NCI-H2227 (cell line): ENCODE measurements at regions not wholly inside any gene's neighbourhood (a gene's known extent, or its start where the extent isn't known, plus 50 kb on each side); places are given as distances from the start of the nearest gene placed in this dataset.
"Not testable (repeated sequence)": the region's sequence is repeated elsewhere in the genome, so short reads cannot be mapped to it uniquely, and the experiment has no call there.

Source experiments
- DNase-seq: peaks from one replicate; lab custom pipeline; 2025; ENCODE audit not compliant: unreplicated experiment; lab: John Stamatoyannopoulos, UW

DNA sequence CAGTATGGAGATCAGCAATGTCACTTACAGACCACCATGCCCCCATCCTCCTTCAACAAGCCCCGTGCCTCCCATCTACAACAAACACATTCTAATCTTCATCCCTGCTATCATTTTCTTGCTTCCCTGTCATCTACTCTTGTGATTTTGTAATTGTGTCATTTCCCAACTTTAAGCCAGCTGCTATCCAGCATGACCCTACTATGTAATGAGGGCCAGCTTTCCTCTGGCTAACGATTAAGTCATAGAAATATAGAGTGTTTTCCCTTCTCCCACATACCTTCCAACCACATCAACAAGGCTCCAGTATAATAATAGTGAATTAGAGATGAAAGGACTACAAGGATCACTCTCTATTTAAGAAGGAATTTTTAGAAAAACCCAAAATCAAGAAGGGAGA, 607.0 kb downstream of the TENT5A start:
- no peak for DNase-seq

DNA sequence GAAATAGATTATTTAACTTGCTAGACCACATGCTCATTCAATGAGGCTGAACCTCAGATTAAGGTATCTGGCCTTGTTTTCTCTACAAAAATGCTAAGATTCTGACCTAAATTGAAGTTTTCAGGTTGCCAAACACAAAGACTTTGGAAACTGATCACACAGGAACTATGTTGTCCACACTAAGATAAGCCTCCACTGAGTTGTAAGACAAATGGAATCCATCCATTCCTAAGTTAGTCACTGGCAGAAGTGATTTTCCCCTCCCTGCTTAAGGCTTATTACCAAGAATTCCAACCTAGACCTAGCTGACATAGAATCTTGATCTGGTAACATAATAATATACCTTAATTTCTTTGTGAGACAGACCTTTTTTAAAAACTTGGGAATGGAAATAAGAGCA, 608.1 kb downstream of the TENT5A start:
- no peak for DNase-seq

DNA sequence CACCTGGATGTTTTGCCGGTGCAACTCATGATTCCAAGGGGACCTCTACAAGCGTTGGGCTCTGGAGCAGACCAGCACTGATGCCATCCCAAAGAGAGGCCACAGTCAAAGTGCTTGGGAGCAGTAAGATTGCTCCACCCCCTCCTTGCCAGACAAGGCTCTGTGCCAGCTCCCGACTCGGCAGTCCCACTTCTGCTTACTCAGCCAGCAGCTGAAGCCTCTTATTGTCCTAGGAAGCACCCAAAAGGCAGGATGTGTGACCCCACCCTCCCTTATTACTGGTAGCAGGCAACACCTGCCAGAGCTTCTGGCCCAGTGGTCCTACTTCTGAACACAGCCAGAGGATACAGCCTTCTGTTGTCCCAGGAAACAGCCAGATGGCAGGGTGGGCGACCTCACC, 614.2 kb downstream of the TENT5A start:
- no peak for DNase-seq

DNA sequence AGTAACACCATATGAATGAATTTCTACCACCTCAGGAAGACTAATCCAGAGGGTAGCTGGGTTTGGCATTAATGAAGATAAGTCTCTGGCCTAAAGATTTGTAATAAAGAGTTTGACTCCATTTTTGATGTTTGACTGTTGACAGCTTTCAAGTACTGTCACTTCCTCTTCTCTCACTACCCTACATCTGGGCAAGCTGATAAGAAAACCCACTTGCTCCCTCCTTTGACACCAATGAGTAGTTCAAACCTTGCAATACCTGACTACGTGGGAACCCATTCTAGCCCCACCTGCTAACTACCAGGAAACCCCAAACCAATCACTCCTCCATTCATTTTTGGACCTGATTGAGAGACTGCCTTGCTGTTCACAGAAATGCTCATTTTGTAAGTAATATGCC, 621.5 kb downstream of the TENT5A start:
- no peak for DNase-seq

DNA sequence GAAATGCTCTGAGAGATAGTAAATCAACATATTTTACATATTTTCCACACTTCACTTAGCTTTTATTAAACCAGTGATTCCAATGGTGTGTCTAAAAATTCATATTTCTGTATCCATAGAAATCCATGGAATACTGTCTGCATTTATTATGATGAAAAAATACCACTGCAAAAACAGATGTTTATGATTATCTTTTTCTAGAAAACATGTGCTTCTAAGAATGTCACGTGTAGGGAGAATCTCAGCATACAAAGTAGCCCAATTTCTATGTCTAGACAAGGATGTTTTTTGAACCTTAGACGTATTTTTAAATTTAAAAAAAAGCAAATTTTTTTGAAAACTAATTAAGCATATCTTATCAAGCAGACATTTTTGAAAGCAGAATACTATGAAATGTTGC, 622.4 kb downstream of the TENT5A start:
- no peak for DNase-seq

DNA sequence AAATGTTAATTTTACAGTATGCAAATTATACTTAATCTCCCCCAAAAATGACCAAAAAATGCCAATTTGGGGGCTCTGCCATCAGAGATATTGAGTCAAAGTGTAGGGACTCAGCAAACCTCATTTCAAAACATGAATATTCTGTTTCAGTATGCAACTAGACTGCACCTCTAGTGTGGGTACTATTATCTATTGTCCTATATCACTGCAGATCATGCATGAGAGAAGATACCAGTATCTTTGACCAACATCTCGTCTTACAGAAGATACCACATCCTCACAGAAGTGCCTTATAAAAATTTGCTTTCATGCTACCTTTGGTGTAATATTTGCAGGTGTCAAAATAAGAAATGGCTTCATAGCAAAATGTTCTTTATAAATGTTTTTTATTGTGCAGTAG, 623.8 kb downstream of the TENT5A start:
- DNase-seq, result no peak

DNA sequence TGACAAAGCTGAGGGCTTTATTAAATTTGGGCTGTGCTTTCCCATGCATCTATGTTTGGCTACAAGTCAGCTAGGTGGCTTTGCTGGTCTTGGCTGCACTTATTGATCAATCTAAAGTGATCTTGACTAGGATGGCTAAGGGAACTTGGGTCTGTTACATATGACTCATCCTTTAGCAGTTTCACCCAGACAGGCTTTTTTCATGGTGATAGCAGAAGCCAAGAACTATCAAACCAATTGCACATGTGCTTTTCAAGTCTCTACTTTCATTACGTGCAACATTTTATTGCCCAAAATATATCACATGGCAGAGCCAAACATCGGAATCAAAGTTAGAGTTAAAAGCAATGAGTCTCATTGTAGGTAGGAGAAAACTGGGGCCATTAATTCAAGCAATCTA, 626.3 kb downstream of the TENT5A start:
- DNase-seq, result no peak

DNA sequence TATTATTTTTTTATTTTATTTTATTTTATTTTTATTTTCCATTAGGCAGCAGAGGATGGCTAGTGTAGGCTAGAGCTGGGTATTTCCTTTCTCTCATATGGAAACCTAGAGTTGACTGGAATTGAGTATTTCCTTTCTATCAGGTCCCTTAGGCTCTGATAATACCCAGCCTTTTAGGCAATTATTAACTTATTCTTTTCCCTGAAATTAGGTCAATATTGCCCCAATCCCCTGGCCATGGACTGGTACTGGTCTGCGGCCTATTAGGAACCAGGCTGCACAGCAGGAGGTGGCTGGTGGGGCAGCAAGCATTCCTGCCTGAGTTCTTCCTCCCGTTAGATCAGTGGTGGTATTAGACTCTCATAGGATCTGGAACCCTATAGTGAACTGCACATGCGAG, 632.2 kb downstream of the TENT5A start:
- DNase-seq, result no peak

DNA sequence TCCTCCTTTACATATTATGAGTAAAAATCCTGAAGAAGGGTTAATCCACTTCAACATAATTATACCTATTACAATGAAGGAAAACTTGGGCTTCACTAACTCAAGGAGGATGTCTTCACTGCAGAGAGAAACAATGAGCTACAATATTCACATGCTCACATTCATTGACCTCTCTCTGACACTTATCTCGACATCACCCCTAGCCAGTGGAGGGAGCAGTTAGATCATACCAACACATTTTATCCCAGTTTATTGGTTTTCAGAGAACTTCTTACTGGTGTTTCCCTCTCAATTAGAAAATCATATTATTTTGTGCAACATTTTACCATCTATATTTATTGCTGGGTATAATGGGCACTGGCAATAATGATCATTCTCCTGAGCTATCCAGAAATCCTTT, 646.5 kb downstream of the TENT5A start:
- DNase-seq, result no peak

DNA sequence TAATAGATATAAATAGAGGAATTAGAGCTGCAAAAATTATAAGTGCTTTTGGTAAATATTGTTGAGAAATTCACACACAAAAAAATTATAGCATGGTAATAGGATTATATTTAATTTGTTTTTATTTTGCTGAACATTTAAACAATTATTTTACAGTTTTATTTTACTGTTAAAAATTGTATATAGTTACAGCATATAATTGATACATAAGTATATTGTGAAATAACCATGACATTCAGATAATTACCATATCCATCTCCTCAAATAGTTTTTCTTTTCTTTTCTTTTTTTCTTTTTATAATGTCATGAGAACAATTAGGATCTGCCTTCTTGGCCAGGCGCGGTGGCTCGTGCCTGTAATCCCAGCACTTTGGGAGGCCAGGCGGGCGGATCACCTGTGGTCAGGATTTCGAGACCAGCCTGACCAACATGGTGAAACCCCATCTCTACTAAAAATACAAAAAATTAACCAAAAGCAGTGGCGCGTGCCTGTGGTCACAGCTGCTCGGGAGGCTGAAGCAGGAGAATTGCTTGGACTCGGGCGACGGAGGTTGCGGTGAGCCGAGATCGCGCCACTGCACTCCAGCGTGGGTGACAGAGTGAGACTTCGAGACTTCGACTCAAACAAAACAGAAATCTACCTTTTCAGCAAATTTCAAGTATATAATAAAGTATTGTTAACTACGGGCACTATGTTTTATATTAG, 654.2 kb downstream of the TENT5A start:
- no peak for DNase-seq

DNA sequence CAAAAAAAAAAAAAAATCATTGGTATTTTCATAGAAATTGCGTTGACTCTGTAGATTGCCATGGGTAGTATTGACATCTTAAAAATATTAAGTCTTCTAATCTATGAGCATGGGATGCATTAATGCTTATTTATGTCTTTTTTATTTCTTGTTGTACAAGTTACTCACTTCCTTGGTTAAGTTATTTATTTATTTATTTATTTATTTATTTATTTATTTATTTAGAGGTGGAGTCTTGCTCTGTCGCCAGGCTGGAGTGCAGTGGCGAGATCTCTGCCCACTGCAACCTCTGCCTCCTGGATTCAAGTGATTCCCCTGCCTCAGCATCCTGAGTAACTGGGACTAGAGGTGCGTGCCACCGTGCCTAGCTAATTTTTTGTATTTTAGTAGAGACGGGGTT, 656.0 kb downstream of the TENT5A start:
- DNase-seq, result not testable (repeated sequence)

DNA sequence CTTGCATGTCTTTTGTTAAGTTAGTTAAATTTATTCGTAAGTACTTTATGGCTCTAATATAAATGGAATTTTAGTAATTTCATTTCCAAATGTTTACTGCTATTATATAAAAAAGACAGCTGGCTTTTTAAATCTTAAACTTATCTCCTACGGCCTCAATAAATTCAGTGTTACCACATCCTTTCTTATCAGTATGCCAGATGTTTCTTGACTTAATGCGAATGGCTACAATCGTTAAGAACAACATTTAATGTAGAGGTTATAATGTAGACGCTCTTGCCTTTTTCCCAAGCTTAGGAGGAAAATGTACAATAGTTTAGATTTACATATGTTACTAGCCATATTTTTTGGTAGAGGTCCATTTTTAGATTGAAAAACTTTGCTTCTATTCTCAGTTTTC, 659.4 kb downstream of the TENT5A start:
- no peak for DNase-seq

DNA sequence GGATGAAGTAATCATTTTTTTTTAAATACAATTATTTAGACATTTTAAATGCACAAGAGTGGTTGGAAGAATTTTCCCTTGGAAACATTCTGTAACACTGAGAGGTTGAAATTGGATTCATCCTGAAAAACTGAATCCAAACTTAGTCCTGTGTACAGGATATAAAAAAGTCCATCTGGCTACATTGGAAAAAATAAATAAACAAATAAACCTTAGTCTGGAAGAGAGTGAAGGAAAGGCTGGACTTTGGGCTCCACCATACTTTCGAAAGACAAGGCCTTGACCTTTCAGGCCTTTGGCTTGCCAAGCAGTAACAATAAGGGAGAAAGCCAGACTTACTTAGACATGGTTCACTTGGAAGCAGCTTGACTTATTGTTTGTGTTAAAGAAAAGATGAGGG, 664.3 kb downstream of the TENT5A start:
- no peak for DNase-seq

DNA sequence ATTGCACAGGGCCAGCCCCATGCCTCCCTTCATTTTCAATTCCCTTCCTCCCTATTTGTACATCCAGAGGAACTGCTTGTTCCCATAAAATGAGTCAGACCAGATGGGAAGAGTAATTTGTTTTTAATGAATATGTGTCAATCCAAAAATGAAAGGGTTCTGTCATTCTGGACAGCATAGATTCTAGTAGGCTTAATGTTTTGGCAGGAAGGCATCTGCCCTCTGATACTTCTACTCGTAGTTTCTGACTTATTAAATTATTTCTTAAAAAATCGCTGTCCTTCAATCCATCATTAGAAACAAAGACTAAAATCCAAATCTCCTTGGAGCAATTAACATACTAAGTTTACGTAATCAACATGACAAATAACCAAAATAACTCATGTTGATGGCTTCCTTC, 665.5 kb downstream of the TENT5A start:
- DNase-seq, result no peak

DNA sequence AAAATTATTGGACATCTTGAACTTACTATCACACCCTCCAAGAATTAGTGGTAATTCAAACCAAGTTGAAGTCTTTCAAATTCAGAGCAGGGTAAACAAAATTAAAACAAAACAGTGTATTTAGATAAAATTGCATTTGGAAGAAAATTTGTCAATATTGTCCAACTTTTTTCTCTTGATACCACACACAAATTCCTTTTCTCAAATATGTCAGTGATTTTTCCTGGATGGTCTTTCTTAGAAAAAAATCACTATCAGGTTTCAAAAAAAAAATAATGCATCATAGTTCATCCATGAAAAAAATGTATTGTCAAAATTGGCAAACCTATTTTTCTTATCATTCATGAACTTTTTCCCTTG, 667.1 kb downstream of the TENT5A start:
- DNase-seq, result no peak

DNA sequence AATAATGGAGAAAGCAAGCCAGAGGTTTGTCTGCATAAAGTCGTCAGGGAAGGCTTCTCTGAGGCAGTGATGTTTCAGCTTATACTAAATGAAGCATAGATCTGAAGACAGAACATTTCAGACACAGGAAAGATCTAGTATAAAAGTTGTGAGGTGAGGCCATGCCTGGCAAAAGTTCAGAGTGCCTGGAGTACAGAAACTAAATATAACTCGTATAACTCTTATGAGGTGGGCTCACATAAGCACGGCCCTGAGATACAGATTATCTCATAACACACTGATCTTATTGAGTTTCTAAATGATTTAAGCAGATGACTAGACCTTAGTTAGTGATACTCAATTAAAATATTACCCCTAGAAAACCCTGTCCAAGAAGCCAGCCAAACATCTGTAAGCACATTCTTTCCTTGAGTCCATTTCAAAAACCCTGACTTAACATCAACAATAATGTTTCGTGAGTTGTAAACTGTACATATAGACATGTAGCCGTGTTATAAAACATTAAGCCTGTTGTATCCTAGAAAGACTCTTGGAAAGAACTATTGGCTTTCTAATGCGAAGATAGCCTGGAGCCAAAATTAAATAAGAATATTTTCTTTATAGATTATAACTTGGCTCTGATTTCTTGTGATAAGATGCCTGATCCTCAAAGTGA, 667.6 kb downstream of the TENT5A start:
- DNase-seq, result no peak

DNA sequence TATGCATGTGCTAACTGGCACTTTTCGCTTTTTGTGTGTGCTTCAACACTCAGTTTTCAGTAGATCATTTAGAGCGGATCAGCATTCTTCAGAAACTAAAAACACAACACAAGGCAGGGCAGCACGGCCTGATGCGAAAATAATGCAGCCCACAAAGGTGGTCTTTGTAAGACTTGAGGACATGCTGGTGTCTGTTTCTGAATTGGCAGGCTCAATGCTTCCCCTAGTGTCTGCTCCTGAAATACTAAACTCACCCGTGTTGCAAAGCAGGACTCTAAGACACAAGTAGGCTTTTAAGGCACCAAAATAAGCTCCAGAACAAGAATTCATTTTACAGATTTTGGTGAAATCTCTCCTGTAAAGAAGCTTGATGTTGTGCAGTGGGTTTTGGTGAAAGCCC, 676.5 kb downstream of the TENT5A start:
- DNase-seq, result no peak

DNA sequence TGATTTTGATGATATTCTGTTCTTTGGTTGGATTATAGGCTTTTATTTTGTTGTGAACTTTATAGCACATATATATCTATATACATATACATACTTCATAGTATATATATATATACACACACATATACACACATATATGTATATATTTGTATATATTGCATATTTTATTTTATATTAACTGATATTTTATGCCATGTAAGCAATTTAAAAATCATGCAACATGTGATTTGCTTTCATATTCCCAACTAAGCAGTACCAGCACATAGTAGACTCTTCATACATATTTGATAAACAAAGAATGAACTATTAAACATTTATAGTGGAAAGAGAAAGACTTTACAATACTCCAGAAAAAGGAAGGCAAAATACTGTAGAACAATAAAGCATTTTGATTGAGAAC, 679.2 kb downstream of the TENT5A start:
- DNase-seq, result no peak

DNA sequence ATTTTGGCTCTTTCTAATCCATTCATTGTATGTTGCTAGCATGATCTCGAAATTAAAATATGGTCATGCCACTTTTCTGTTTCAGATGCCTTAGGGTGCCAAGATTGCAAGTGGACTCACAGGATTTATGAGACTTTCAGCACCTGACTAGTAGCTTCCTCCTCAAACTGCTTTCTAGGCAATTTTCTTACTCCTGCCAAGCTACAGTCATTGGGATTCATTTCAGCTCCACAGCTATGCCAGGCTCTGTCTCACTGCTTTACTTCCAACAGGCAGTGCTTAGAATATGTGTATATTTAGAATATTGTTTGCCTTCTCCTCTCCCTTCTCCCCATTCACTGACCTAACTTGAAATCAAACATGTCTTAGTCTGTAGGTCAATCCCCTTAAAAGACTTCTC, 681.4 kb downstream of the TENT5A start:
- DNase-seq, result no peak

DNA sequence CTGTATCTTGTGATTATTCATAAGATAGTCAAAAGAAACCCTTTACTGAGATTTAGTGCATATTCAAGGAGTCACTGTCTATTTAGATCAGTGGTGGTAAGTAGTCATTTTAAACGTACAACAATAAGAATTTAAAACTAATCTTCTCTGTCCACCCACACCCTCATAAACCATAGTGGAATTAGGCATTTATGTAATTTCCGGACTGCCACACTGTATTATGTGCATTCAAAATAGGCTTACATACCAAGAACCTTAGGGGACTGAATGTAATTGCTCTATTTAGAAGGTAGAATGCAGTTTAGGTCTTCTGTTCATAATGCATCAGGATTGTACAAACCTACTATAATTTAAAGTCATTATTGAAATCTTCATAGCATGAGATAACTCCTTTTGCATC, 685.4 kb downstream of the TENT5A start:
- no peak for DNase-seq

DNA sequence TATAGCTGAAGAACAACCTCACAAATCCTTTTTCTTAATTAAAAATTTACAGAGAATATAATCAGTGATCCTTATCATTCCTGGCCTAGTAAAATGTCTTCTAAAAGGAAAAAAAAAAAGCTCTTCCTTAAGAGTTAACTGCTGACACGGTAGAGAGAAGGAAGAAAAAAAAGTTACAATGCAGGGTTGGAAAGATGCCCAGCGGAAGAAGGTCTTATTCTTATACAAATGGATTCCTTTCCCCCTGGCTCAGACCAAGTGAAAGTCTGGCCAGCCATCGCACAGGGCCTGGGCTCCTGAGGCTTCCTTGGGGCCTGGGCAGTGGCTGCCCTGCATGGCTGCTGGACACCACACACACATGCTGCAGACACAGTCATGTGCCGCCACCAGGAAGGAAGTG, 688.6 kb downstream of the TENT5A start:
- no peak for DNase-seq

DNA sequence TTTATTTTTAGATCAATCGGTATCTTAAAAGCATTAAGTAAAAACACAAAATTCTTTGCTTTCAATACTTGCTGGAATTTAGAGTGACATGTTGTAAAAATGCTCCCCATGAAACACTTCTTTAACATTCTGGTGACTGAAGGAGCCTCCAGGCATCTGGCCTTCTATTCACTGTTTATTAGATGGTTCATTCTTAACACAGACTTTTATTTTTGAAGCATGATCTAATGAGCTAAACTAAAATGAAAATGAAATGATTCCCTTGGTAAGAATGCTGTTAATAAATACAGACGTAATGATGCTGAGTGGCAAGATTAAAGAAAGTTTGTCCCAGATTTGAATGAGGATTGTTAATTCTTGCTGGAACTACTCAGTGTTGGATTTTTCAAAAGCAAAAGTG, 698.4 kb downstream of the TENT5A start:
- DNase-seq, result no peak

DNA sequence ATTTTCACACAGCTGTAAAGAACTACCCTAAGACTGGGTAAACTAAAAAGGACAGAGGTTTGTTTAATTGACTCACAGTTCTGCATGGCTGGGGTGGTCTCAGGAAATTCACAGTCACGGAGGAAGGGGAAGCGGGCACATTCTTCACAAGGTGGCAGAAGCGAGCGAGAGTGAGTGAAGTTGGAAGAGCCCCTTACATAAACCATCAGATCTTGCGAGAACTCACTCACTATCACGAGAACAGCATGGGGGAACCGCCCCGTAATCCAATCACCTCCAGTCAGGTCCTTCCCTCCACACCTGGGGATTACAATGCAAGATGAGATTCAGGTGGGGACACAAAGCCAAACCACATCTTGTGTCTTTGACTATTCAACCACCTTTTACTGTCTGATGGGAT, 700.5 kb downstream of the TENT5A start:
- no peak for DNase-seq
